GM23338 (cell line): ENCODE measurements at regions not wholly inside any gene's neighbourhood (a gene's known extent, or its start where the extent isn't known, plus 50 kb on each side); places are given as distances from the start of the nearest gene placed in this dataset.

Source experiments
- ATAC-seq: fragments of 200-7000 bp; cut with Tn5 transposase; 3 replicates; pipeline ENCODE4 v1.9.1; 2020
- DNase-seq: peaks from one replicate; pipeline ENCODE4 v3.0.0-alpha.2; 2015; ENCODE audit warnings: low spot score
- H2AFZ ChIP-seq: fragments of 200-600 bp; sonication (generic); 2 replicates; pipeline ENCODE4 v1.8.0; 2016; ENCODE audit warnings: antibody characterized with exemption, mild to moderate bottlenecking, moderate library complexity
- H3F3A ChIP-seq: fragments of 200-600 bp; sonication (generic); replicated peaks from 2 replicates; pipeline ENCODE4 v1.8.0; 2017; ENCODE audit warnings: antibody characterized with exemption, mixed run types, low read depth
- H3K27ac ChIP-seq: fragments of 200-600 bp; sonication (generic); 2 replicates; pipeline ENCODE4 v1.6.1; 2016; ENCODE audit warnings: low read depth
- H3K27me3 ChIP-seq: fragments of 200-600 bp; sonication (generic); 2 replicates; pipeline ENCODE4 v1.8.0; 2016; ENCODE audit warnings: mild to moderate bottlenecking, mixed run types, moderate library complexity; ENCODE audit not compliant: insufficient read depth
- H3K36me3 ChIP-seq: fragments of 200-600 bp; sonication (generic); 2 replicates; pipeline ENCODE4 v1.8.0; 2016; ENCODE audit warnings: mild to moderate bottlenecking; ENCODE audit not compliant: insufficient read depth
- H3K4me1 ChIP-seq: fragments of 200-600 bp; sonication (generic); 2 replicates; pipeline ENCODE4 v1.8.0; 2016; ENCODE audit warnings: mild to moderate bottlenecking, moderate library complexity; ENCODE audit not compliant: insufficient read depth
- H3K4me2 ChIP-seq: fragments of 200-600 bp; sonication (generic); 2 replicates; pipeline ENCODE4 v1.7.1; 2017; ENCODE audit warnings: mixed run types
- H3K4me3 ChIP-seq: fragments of 200-600 bp; sonication (generic); 2 replicates; pipeline ENCODE4 v1.6.1; 2016; ENCODE audit warnings: mixed run types
- H3K79me2 ChIP-seq: fragments of 200-600 bp; sonication (generic); replicated peaks from 2 replicates; pipeline ENCODE4 v1.8.0; 2017; ENCODE audit warnings: mild to moderate bottlenecking; ENCODE audit not compliant: insufficient read depth
- H3K9me2 ChIP-seq: fragments of 200-600 bp; sonication (generic); 2 replicates; pipeline ENCODE4 v1.8.0; 2017; ENCODE audit not compliant: insufficient read depth
- H4K20me1 ChIP-seq: fragments of 200-600 bp; sonication (generic); replicated peaks from 2 replicates; pipeline ENCODE4 v1.8.0; 2017; ENCODE audit warnings: mild to moderate bottlenecking; ENCODE audit not compliant: insufficient read depth
- H3K27ac Mint-ChIP-seq: 2 replicates; pipeline ENCODE4 v1.8.0; 2020; ENCODE audit warnings: inconsistent platforms, mild to moderate bottlenecking, moderate library complexity, mixed read lengths
- H3K27me3 Mint-ChIP-seq: 3 replicates; pipeline ENCODE4 v1.8.0; 2022; ENCODE audit warnings: low read depth, mild to moderate bottlenecking, moderate library complexity, mixed read lengths, inconsistent platforms; ENCODE audit not compliant: insufficient read depth, poor library complexity
- H3K36me3 Mint-ChIP-seq: 3 replicates; pipeline ENCODE4 v1.8.0; 2021; ENCODE audit warnings: low read depth, mild to moderate bottlenecking, inconsistent platforms, moderate library complexity, mixed read lengths
- H3K4me1 Mint-ChIP-seq: 3 replicates; pipeline ENCODE4 v1.8.0; 2020; ENCODE audit warnings: mild to moderate bottlenecking, inconsistent platforms, mixed read lengths
- H3K4me3 Mint-ChIP-seq: 3 replicates; pipeline ENCODE4 v1.8.0; 2021; ENCODE audit warnings: moderate library complexity, mild to moderate bottlenecking, inconsistent platforms, mixed read lengths
- H3K9me3 Mint-ChIP-seq: 3 replicates; pipeline ENCODE4 v1.8.0; 2020; ENCODE audit warnings: moderate library complexity, mild to moderate bottlenecking, inconsistent platforms, mixed read lengths
- TF ChIP-seq, protein P1 (sequence below): fragments of 250-450 bp; sonication (Bioruptor Pico); IDR thresholded peaks from 2 replicates; pipeline ENCODE4 v1.5.0; 2020; ENCODE audit warnings: mild to moderate bottlenecking, moderate library complexity
- TF ChIP-seq, protein P2 (sequence below), 2 experiments: fragments of 200-600 bp in 1 of 2; sonication (generic) in 1 of 2; conservative IDR thresholded peaks; 2 replicates each; pipeline versions ENCODE4 v1.5.1 to v1.6.1; 2016 to 2017; ENCODE audit warnings: antibody characterized with exemption in 2 of 2, low read depth in 2 of 2, mild to moderate bottlenecking in 2 of 2, moderate library complexity in 1 of 2

DNA sequence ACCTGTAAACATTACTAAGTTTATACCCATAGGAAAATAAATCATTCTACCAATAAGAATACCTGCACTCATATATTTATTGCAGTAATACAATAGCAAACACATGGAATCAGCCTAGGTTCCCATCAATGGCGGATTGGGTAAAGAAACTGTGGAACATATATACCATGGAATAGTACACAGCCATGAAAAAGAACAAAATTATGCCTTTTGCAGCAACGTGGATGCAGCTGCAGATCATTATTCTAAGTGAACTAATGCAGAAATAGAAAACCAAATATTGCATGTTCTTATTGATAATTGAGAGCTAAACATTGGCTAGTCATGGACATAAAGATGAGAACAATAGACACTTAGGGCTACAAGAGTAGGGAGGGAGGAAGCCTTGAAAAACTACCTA is 667.4 kb upstream of the WWC1 start:
- Histone ChIP-seq H3K79me2 (no peaks in the 10 kb centered on the region), H3K4me1 (no peaks in the 10 kb centered on the region), H3F3A (no peaks in the 10 kb centered on the region), H3K27ac (no peak overlapping the region), H3K27me3 (no peaks in the 10 kb centered on the region), H4K20me1 (no peaks in the 10 kb centered on the region), H3K4me2 (no peak overlapping the region), H3K9me2 (peaks cover 3% of the 10 kb centered on the region; the same call in 1 of the 2 replicates), H3K4me3 (no peak overlapping the region), H3K36me3 (no peaks in the 10 kb centered on the region), H2AFZ (no peak overlapping the region)
- Mint-ChIP-seq H3K4me1 (peaks cover 26% of the 10 kb centered on the region), H3K27ac (no peak overlapping the region), H3K9me3 (no peaks in the 10 kb centered on the region), H3K27me3 (peaks cover 3% of the 10 kb centered on the region), H3K4me3 (no peak overlapping the region), H3K36me3 (no peaks in the 10 kb centered on the region)
- TF ChIP-seq, protein P1, sequence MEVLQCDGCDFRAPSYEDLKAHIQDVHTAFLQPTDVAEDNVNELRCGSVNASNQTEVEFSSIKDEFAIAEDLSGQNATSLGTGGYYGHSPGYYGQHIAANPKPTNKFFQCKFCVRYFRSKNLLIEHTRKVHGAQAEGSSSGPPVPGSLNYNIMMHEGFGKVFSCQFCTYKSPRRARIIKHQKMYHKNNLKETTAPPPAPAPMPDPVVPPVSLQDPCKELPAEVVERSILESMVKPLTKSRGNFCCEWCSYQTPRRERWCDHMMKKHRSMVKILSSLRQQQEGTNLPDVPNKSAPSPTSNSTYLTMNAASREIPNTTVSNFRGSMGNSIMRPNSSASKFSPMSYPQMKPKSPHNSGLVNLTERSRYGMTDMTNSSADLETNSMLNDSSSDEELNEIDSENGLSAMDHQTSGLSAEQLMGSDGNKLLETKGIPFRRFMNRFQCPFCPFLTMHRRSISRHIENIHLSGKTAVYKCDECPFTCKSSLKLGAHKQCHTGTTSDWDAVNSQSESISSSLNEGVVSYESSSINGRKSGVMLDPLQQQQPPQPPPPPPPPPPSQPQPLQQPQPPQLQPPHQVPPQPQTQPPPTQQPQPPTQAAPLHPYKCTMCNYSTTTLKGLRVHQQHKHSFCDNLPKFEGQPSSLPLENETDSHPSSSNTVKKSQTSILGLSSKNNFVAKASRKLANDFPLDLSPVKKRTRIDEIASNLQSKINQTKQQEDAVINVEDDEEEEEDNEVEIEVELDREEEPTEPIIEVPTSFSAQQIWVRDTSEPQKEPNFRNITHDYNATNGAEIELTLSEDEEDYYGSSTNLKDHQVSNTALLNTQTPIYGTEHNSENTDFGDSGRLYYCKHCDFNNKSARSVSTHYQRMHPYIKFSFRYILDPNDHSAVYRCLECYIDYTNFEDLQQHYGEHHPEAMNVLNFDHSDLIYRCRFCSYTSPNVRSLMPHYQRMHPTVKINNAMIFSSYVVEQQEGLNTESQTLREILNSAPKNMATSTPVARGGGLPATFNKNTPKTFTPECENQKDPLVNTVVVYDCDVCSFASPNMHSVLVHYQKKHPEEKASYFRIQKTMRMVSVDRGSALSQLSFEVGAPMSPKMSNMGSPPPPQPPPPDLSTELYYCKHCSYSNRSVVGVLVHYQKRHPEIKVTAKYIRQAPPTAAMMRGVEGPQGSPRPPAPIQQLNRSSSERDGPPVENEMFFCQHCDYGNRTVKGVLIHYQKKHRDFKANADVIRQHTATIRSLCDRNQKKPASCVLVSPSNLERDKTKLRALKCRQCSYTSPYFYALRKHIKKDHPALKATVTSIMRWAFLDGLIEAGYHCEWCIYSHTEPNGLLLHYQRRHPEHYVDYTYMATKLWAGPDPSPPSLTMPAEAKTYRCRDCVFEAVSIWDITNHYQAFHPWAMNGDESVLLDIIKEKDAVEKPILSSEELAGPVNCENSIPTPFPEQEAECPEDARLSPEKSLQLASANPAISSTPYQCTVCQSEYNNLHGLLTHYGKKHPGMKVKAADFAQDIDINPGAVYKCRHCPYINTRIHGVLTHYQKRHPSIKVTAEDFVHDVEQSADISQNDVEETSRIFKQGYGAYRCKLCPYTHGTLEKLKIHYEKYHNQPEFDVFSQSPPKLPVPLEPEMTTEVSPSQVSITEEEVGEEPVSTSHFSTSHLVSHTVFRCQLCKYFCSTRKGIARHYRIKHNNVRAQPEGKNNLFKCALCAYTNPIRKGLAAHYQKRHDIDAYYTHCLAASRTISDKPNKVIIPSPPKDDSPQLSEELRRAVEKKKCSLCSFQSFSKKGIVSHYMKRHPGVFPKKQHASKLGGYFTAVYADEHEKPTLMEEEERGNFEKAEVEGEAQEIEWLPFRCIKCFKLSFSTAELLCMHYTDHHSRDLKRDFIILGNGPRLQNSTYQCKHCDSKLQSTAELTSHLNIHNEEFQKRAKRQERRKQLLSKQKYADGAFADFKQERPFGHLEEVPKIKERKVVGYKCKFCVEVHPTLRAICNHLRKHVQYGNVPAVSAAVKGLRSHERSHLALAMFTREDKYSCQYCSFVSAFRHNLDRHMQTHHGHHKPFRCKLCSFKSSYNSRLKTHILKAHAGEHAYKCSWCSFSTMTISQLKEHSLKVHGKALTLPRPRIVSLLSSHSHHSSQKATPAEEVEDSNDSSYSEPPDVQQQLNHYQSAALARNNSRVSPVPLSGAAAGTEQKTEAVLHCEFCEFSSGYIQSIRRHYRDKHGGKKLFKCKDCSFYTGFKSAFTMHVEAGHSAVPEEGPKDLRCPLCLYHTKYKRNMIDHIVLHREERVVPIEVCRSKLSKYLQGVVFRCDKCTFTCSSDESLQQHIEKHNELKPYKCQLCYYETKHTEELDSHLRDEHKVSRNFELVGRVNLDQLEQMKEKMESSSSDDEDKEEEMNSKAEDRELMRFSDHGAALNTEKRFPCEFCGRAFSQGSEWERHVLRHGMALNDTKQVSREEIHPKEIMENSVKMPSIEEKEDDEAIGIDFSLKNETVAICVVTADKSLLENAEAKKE (CRISPR knock-in tag): no peak
- ATAC-seq: no peak
- no peak for DNase-seq

DNA sequence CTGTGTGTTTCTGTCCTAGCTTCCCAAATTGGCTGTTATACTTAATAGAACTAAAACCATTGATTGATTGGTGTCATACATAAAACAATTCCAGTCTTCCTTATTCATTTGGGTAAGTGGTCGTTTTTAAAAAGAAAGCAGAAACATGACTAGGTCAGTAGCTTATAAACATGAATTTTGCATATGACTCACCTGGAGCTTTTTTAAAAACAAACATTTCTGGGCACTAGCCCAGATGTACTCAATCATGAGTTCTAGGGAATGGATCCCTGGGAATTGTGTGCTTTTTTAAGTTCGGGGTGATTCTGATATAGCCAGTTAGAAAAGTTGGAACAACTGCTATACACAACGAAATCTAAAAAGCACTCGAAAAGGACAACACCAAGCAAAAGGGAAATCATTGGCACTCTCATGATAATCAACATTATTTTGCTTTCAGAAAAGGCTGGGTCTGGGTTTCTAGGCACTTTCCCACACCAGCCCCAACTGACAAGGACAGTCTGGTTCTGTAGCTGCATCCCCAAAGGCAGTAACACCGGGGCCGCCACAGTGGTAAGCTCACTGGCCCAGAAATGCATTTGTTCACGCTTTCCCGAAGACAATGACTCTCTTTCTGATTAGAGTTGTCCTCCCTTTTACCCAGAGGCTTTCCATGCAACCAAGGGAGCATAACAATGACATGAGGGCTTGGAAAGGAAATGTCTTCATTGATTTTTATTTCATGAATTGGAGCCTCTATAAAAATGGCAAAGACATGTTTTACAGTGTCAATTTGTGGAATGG is 664.9 kb upstream of the WWC1 start:
- no peaks in the 10 kb centered on the region for H3K4me1 ChIP-seq
- no peak overlapping the region for H3K27ac ChIP-seq
- H3K27me3 ChIP-seq: no peaks in the 10 kb centered on the region
- H2AFZ ChIP-seq: no peak overlapping the region
- no peaks in the 10 kb centered on the region for H3F3A ChIP-seq
- no peaks in the 10 kb centered on the region for H3K9me3 Mint-ChIP-seq
- H3K4me2 ChIP-seq: no peak overlapping the region
- H3K4me3 ChIP-seq: no peak overlapping the region
- H3K4me1 Mint-ChIP-seq: peaks cover 11% of the 10 kb centered on the region; the same call in 2 of the 3 replicates
- no peaks in the 10 kb centered on the region for H3K36me3 ChIP-seq
- no peak overlapping the region for H3K4me3 Mint-ChIP-seq
- DNase-seq: no peak
- no peaks in the 10 kb centered on the region for H4K20me1 ChIP-seq
- ATAC-seq: no peak
- H3K36me3 Mint-ChIP-seq: no peaks in the 10 kb centered on the region
- peaks cover 3% of the 10 kb centered on the region for H3K27me3 Mint-ChIP-seq
- H3K9me2 ChIP-seq: peaks cover 3% of the 10 kb centered on the region; the same call in 1 of the 2 replicates
- no peak overlapping the region for H3K27ac Mint-ChIP-seq
- no peaks in the 10 kb centered on the region for H3K79me2 ChIP-seq
- TF ChIP-seq, protein P2, sequence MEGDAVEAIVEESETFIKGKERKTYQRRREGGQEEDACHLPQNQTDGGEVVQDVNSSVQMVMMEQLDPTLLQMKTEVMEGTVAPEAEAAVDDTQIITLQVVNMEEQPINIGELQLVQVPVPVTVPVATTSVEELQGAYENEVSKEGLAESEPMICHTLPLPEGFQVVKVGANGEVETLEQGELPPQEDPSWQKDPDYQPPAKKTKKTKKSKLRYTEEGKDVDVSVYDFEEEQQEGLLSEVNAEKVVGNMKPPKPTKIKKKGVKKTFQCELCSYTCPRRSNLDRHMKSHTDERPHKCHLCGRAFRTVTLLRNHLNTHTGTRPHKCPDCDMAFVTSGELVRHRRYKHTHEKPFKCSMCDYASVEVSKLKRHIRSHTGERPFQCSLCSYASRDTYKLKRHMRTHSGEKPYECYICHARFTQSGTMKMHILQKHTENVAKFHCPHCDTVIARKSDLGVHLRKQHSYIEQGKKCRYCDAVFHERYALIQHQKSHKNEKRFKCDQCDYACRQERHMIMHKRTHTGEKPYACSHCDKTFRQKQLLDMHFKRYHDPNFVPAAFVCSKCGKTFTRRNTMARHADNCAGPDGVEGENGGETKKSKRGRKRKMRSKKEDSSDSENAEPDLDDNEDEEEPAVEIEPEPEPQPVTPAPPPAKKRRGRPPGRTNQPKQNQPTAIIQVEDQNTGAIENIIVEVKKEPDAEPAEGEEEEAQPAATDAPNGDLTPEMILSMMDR (conservative IDR thresholded peaks at IDR 0.05; ENCODE audit: low read depth in 2 of 2): no peak
- TF ChIP-seq, protein P1 (CRISPR knock-in tag): no peak
